ENCODE measurements at regions not wholly inside any gene's neighbourhood (a gene's known extent, or its start where the extent isn't known, plus 50 kb on each side); places are given as distances from the start of the nearest gene placed in this dataset.

- FAIRE-seq: no peak
- dilution Hi-C loops (cut with MboI; ENCODE audit: extremely low pct_ligation_motif_present, low sequenced_read_pairs) (no loop called here), intact Hi-C loops (cut with micrococcal nuclease) (no loop called here)
- no peaks in the 10 kb centered on the region for H4K20me1 ChIP-seq (replicated peaks; ENCODE audit: control insufficient read depth, extremely low read depth, insufficient read depth, low read length)
- no peaks in the 10 kb centered on the region for H3K4me1 ChIP-seq (ENCODE audit: control insufficient read depth, extremely low read depth, insufficient read depth, low read length)
- H3K27ac ChIP-seq (ENCODE audit: insufficient read depth, low read depth, low read length): no peak overlapping the region
- POLR2A ChIA-PET: no interaction called here
- no peak for DNase-seq (ENCODE audit: low read depth, low spot score)
- CTCF ChIA-PET: no interaction called here
- H3K79me2 ChIP-seq (ENCODE audit: control insufficient read depth, insufficient read depth, low read length): no peaks in the 10 kb centered on the region
- no peak overlapping the region for H3K4me3 ChIP-seq (replicated peaks in 1 of 3; ENCODE audit: insufficient read depth in 1 of 3, low read depth in 1 of 3, low read length in 3 of 3)
- no peaks in the 10 kb centered on the region for H3K9me3 ChIP-seq (replicated peaks; ENCODE audit: control insufficient read depth, insufficient read depth, low read length)
- H3K9me1 ChIP-seq (replicated peaks; ENCODE audit: control insufficient read depth, extremely low read depth, insufficient read depth, low read length): no peaks in the 10 kb centered on the region
- TF ChIP-seq MYC (IDR thresholded peaks at IDR 0.05; ENCODE audit: low read depth, low read length) (no peak), POLR2A (IDR thresholded peaks at IDR 0.05; ENCODE audit: low read depth, low read length) (no peak), CTCF (IDR thresholded peaks at IDR 0.05; ENCODE audit: extremely low read depth in 1 of 2, insufficient read depth in 1 of 2, low read depth in 1 of 2, low read length in 2 of 2) (no peak), JUN (IDR thresholded peaks at IDR 0.05; ENCODE audit: borderline replicate concordance, insufficient read depth, insufficient read length, low read depth) (no peak), POLR2AphosphoS5 (IDR thresholded peaks at IDR 0.05; ENCODE audit: insufficient read depth, low read depth, low read length) (no peak), FOS (IDR thresholded peaks at IDR 0.05; ENCODE audit: borderline replicate concordance, insufficient read depth, low read length) (no peak), MAX (IDR thresholded peaks at IDR 0.05; ENCODE audit: insufficient read depth, insufficient read length) (no peak), EZH2 (IDR thresholded peaks at IDR 0.05; ENCODE audit: borderline replicate concordance, low read depth, low read length, severe bottlenecking) (no peak), GATA2 (IDR thresholded peaks at IDR 0.05; ENCODE audit: insufficient read depth, insufficient read length, low read depth, low read length) (no peak)
- H2AFZ ChIP-seq (ENCODE audit: low read depth, low read length): no peak overlapping the region
- H3K36me3 ChIP-seq (ENCODE audit: control insufficient read depth in 2 of 2, extremely low read depth in 1 of 2, insufficient read depth in 2 of 2, low read length in 2 of 2): no peaks in the 10 kb centered on the region
- no peaks in the 10 kb centered on the region for H3K27me3 ChIP-seq (ENCODE audit: control insufficient read depth in 2 of 2, insufficient read depth in 2 of 2, low read length in 2 of 2)
- no TSS peak for BruUV-seq (replicated peaks)
- H3K9ac ChIP-seq (replicated peaks; ENCODE audit: extremely low read depth, insufficient read depth, low read length): no peak overlapping the region
- no peak overlapping the region for H3K4me2 ChIP-seq (ENCODE audit: insufficient read depth, low read length)
Observed at GRCh38 chr9:107888773-107889227, 399.2 kb upstream of the KLF4 start.

All from endothelial cell of umbilical vein (primary cell).